NCI-H2196 treated with DMSO at 0.1 percent for 48 hours (cell line): ENCODE measurements at regions not wholly inside any gene's neighbourhood (a gene's known extent, or its start where the extent isn't known, plus 50 kb on each side); places are given as distances from the start of the nearest gene placed in this dataset.
"Not testable (repeated sequence)": the region's sequence is repeated elsewhere in the genome, so short reads cannot be mapped to it uniquely, and the experiment has no call there.

Experiments
- DNase-seq: peaks from one replicate; lab custom pipeline; 2025; ENCODE audit not compliant: unreplicated experiment; lab: John Stamatoyannopoulos, UW

- DNase-seq: no peak
Observed at GRCh38 chr3:124648551-124648950, 81.7 kb upstream of the UMPS start.

- no peak for DNase-seq
Observed at GRCh38 chr3:124650798-124651197, 79.5 kb upstream of the UMPS start.

GRCh38 chr3:124651416-124651815, 78.8 kb upstream of the UMPS start:
- not testable (repeated sequence) for DNase-seq

DNA sequence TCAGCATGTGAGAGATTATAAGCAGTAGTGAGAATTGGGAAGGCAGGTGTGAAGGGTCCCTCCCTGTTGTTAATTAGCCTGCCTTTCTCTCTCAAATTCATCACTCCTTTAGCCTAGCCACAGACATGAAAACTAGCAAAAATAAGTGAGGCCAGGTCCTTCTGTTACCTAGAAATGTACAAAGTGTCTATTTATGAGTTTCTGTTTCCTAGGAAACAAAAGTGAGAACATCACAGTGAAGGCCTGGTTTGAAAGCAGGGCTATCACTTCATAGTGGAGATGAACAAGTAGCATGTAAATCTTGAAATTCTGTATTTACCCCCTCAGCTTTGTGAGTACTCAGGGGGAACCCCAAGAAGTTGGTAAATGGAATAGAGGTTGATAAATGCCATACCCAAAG, 78.2 kb upstream of the UMPS start:
- no peak for DNase-seq

- DNase-seq: no peak
Observed at GRCh38 chr3:124653071-124653796, 77.0 kb upstream of the UMPS start.

DNA sequence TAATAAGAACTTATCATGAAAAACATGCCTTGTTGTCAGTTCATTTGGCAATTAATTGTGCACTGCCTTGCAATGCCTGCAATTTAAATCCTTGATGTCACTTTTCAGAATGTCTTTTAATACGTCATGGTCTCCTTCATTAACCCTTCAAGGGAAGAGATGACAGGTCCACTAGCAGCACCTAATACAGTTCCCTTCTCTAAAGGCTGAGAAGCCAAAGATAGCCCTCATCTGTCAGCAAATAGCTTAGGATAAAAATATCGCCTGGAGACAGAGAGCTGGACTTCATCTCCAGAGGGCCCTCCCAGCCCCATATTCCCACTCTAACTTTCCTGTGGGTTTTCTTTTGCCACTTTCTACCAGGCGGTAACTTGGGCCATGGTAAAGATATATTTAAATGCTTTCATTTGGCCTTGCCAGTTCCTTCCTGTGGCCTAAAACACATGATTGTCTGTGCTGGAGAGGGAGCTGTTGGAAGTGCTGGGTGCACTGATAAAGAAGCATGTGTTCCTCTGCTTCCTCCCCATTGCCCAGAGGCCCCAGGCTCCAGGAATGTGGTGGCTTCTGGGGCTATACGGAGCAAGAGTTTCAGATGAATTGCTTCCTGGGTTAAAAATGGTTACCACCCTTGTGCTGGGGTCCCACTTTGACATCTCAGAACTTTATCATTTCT, 76.3 kb upstream of the UMPS start:
- DNase-seq: no peak

DNA sequence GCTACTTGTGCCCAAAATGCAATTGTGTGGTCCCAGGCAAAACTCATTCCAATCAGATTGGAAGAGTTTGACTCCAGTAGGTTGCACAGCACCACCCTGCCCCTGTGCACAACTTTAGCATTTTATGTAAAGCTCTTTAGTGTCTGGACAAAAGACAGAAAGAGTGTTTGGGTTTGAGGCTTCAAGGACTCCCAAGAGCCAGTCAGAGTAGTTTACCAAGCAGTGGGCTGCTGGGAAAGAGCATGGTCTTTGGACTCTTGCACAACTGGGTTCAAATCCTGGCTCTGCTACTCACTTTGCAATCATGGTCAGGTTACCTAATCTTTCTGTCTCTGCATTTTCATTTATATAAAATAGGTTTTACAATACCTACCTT, 75.8 kb upstream of the UMPS start:
- no peak for DNase-seq

- no peak for DNase-seq
Observed at GRCh38 chr3:124656531-124656930, 73.7 kb upstream of the UMPS start.

DNA sequence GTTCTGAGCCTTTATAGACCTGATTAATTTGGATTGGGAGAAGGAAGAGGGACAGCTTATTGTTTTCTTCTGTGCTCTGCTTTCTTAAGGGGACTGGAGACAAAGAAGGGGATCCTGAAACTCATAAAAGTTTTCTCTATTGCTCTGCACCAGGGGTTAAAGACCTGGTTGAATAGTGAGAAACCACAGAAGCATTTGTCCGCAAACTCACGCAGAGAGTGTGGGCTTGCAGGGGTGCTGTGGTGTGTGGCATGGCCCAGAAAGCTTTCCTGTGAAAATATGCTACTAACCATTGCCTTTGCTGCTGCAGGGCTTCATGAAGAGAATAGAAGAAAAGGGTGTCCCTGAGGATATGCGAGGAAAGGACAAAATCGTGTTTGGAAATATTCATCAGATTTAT, 73.1 kb upstream of the UMPS start:
- no peak for DNase-seq

DNA sequence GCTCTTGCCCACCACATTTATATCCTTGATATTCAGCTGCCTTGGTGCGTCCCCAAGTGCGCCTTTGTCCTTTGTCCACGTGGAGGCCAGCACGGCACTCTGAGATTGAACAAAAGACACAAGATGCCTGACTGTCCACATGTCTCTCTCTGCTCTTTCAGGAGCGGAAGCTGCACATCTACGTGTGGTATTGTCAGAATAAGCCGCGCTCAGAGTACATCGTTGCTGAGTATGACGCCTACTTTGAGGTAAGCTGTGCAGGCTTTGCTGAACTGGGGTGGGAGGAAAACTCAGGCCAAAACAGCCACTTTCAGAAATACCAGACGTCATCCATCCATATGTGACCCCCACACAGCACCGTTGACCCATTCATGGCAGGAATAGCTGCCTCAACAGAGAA, 72.0 kb upstream of the UMPS start:
- DNase-seq: no peak

DNA sequence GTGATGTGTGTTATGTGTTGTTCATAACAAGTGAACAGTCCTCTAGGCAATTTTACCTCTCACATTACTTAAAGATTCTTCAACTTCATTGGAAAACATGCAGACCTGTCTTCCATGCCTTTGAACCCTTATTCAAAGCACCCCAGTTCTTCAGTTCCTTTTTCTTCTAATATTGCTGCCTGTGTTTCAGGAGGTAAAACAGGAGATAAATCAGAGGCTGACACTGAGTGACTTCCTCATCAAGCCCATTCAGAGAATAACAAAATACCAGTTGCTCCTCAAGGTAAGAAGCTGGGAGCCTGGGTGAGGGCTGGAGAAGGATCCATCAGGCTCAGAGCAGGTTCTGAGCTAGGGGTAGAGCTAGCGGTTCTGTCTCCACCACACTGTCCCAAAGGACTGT, 71.1 kb upstream of the UMPS start:
- DNase-seq: no peak

GRCh38 chr3:124660599-124660998, 69.7 kb upstream of the UMPS start:
- no peak for DNase-seq

- no peak for DNase-seq
Observed at GRCh38 chr3:124663690-124664089, 66.6 kb upstream of the UMPS start.

DNA sequence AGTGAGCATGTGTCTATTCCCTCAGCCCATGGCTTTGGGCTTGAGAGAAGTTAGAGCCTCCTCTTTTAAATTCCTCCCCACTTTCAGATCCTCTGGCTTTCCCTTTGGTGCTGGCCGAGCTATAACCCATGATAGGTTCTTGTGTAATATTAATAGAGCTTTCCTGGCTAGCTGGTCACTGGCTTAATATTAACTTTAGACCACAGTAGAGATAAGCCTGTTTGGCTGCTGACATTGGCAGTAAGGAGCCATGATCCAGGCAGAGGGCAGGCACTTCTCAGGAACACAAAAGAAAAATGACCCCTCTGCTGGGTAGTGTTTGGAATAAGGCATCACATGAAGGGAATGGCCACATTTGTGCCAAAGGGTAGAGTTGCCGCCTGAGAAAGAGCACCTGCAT, 65.4 kb upstream of the UMPS start:
- DNase-seq: no peak

DNA sequence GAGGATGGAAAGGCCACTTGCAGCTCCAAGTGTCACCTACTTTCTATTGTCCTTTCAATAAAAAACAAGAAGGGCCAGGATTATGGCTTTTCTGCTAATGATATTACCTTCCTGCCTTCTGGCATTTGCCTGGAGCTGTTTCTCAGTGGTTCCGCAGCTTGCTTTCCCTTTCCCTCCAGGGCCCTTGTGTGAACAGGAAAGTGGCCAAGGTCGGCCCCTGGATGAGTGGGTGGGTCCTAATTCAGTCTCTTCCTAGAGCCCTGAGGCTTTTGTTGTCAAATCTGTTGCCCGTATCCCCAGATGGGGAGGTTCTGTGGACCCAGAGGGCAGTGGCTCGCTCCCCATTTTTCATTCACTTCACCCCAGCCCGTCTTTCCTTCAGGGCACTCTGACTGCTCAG, 64.2 kb upstream of the UMPS start:
- no peak for DNase-seq

DNA sequence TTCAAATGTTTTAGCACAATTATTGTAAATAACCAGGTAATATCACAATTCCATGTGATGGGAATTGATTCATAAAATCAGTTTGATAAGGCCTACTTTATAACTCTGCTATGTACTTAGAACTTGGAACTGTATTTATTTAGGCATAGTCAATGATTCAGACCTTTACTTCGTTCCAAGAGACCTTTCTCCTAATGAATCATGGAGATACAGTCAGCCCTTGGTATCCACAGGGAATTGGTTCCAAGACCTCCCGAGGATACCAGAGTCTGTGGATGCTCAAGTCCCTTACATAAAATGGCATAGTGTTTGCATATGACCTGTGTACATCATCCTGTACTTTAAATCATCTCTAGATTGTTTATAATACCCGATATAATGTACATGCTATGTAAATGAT, 60.8 kb upstream of the UMPS start:
- no peak for DNase-seq

GRCh38 chr3:124671106-124671505, 59.1 kb upstream of the UMPS start:
- DNase-seq: no peak

DNA sequence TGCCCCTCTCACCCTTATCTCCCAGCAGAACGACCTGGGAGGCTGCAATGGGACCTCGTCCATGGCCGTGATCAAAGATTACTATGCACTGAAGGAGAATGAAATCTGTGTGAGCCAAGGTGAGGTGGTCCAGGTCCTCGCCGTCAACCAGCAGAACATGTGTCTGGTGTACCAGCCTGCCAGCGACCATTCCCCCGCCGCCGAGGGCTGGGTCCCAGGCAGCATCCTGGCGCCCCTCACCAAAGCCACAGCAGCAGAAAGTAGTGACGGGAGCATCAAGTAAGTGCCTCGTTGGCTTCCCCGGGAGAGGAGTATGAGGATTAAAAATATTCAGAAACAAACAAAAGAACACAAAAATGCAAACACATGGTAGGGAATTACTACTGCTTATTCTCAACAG, 55.9 kb upstream of the UMPS start:
- no peak for DNase-seq

DNA sequence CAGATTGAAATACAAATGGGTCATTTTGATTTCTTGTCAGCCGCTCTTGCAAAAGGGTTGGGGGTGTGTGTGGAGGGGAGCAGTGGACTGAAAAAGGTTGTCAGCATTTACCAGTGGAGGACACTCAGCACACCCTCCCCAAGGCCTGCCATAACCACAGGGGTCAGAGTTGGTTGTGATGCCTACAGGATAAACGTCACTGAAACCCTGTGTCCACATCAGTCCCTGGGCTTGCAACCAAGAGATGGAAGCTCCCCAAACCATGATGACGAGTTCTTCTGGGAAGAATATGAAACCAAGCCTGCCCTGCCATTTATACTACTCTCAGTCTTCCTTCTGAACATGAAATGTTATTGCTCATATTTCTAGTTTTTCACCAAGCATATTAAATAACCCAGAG, 54.0 kb upstream of the UMPS start:
- no peak for DNase-seq

DNA sequence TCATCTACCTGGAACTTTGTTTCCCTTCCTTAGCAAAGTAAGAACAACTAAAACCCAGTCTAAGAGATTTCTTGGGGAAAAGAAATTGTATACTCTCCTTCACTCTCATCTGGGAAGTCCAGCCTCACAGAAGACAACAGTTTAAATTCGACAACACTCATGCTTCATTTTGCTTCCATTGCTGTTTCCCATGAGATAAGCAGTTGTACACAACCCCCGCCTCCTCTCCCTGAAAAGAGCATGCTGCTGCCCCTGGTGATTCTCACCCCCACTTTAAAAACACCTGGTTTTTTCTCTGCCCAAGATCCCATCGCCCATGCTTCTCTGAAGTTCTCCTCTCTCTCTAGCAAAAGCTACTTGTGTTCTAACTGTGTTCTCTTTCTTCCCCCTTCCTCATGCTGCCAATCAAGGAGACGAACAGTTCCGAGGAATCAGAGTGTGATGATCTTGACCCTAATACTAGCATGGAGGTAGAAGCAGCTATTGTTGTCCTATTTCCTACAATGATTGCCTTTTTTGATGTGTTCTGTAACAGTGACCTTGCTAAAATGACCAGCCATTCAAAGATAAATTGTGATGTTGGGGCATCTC, 51.1 kb upstream of the UMPS start:
- DNase-seq: no peak
